H1 (cell line): ENCODE measurements at regions not wholly inside any gene's neighbourhood (a gene's known extent, or its start where the extent isn't known, plus 50 kb on each side); places are given as distances from the start of the nearest gene placed in this dataset.

Source experiments
- ATF2 ChIP-seq: IDR thresholded peaks from 2 replicates; pipeline ENCODE4 v1.6.1; 2012; ENCODE audit warnings: low read length, inconsistent platforms
- CTCF ChIP-seq, 3 experiments: IDR thresholded peaks; 1 replicate in 2 of 3; 2 replicates in 1 of 3; pipeline versions ENCODE4 v1.5.1 to v1.6.1; 2011; ENCODE audit warnings: low read length in 3 of 3, mild to moderate bottlenecking in 3 of 3, inconsistent platforms in 2 of 3, low read depth in 1 of 3, moderate library complexity in 1 of 3; ENCODE audit not compliant: insufficient read depth in 1 of 3; ENCODE audit errors: control extremely low read depth in 1 of 3
- EP300 ChIP-seq, 2 experiments: IDR thresholded peaks; 1 replicate in 1 of 2; 2 replicates in 1 of 2; pipeline ENCODE4 v1.6.1; 2011 to 2012; ENCODE audit warnings: low read depth in 2 of 2, low read length in 2 of 2, mild to moderate bottlenecking in 2 of 2, borderline replicate concordance in 1 of 2, inconsistent platforms in 1 of 2, moderate library complexity in 1 of 2
- JUN ChIP-seq: IDR thresholded peaks from 2 replicates; pipeline ENCODE4 v1.6.1; 2011; ENCODE audit warnings: low read depth, mild to moderate bottlenecking, improper control_type of control experiment, low read length
- RXRA ChIP-seq: IDR thresholded peaks from 2 replicates; pipeline ENCODE4 v1.6.1; 2011; ENCODE audit warnings: low read depth, mild to moderate bottlenecking, low read length, moderate library complexity; ENCODE audit not compliant: insufficient read depth
- TEAD4 ChIP-seq: IDR thresholded peaks from 2 replicates; pipeline ENCODE4 v1.6.1; 2012; ENCODE audit warnings: low read depth, low read length, inconsistent platforms, mixed read lengths

GRCh38 chr14:98840511-98840910 is 431.5 kb downstream of the BCL11B start:
- no peak for TF ChIP-seq JUN
- no peak for TF ChIP-seq CTCF (IDR thresholded peaks at IDR 0.05; ENCODE audit: control extremely low read depth in 1 of 3, insufficient read depth in 1 of 3, low read depth in 1 of 3, low read length in 3 of 3)
- no peak for TF ChIP-seq RXRA
- no peak for TF ChIP-seq EP300 (IDR thresholded peaks at IDR 0.05; ENCODE audit: borderline replicate concordance in 1 of 2, low read depth in 2 of 2, low read length in 2 of 2)
- no peak for TF ChIP-seq TEAD4
- TF ChIP-seq ATF2 = no peak
